ENCODE measurements at regions not wholly inside any gene's neighbourhood (a gene's known extent, or its start where the extent isn't known, plus 50 kb on each side); places are given as distances from the start of the nearest gene placed in this dataset.
"Not testable (repeated sequence)": the region's sequence is repeated elsewhere in the genome, so short reads cannot be mapped to it uniquely, and the experiment has no call there.

DNA sequence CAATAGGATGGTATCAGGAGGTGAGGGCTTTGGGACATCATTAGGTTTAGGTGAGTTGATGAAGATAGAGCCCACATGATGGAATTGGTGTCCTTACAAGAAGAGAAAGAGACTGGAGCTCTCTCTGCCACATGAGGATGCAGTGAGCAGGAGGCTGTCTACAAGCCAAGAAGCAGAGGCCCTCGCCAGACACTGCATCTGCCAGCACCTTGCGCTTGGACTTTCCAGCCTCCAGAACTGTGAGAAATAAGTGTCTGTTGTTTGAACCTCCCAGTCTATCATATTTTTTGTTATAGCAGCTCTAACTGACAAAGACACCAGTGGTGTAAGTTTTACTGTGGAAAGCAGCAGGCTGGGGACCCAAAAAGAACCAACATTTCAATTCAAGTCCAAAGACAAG is 571.1 kb upstream of the ID2 start:
- DNase-seq, result no peak

DNA sequence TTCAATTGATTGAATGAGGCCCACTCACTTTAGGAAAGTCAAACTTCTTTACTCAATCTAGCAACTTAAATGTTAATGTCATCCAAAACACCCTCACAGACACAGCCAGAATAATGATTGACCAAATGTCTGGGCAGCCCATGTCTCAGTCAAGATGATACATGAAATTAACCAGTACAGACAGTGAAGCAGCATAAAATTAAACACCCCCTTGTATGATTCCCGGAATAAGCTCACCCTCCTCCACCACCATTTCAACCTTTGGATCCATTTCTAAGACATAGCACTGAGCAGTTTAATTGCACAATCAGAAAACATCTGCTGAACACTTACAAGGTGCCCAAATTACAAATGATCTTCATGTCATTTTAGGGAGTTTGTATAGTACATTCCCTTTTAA is 570.7 kb upstream of the ID2 start:
- DNase-seq, result no peak

DNA sequence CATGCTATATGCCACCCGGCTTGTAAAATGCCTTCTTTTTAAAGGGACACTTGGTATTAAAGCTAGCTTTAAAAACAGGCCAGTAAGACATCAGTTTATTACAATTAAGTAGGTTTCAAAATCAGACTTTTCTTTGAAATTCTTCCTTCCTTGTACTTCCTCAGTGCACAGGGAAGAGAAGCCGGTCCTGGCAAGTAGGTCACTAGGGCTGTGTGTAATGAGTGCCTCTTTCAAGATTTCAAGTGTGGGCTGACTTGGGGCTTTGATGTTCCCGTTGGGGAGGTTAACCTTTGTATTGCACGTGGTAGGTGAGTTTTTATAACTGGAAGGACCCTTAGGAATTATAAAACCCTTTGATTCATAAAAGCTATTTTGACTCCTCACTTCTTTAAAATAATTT is 566.4 kb upstream of the ID2 start:
- no peak for DNase-seq

DNA sequence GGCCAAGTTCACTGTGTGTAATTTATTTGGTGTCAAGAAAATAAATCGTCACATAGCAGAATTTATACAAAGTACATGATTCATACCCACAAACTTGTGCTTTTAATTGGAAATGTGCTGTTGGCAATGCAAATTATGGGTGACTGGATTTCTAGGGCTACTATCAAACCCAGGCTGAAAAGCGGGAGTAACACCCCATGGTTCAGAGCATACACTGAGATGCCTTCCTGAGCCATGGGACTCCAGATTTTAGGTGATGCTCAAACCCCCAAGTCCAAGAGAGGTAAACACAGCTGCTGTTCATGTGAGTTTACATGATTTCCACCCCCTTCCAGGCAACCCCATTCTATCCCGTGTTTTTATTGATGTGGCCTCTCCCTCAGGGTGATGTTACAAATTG is 565.9 kb upstream of the ID2 start:
- DNase-seq, result no peak

DNA sequence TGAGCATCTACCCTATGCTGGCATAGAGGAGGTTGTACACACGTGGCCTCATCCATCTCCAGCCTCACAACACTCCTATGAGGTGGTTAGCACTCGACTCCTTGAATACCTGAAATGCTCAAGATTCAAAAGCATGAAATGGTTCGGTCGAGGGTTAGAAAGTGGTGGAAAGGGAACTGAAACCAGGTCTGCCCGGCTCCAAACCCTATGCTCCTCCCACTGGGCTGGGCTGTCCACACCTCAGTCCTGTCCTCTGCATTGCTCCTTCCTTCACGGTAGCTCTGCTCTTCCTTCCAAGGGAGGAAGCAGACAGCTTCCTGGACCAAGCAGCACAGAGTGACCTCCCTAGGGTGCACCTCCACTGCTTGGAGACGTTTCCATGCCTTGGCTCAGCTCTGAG is 565.2 kb upstream of the ID2 start:
- DNase-seq, result no peak

DNA sequence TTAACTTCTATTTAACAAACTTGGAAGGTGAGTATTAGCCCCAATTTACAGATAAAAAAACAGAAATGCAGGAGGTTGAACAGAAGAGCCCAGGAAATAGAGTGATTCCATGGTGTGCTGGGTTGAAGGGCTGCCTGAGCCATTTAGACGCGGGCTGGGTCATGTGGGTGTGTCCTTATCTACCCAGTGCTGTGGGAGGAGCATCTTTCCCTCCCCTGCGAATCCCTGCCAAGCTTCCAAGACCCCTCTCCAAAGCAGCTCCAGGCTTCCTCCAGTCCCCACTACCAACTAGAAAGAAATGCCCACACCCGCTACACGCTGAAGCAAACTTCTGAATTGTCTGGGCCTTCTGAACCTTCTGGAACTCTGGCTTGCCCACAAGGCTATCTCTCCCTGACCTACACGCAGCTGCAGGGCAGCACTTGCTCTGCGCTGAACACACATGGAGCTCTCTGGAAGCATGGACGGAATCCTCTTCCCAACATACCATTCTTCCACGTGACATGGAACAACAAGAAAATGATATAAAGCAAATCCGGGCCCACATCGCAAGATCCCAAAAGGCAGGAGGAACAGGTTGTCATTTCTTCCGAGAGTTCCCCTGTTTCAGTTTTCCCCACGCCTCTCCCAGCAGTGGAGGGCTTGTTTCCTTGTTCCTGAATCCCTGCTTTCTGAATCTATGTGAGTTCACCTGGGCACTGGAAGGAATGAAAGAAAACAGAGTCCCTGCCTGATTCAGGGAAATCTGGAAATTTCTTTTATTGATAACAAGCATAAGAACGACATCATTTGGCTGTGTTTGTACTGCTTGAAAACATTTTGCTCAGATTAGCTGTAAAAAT is 562.7 kb upstream of the ID2 start:
- no peak for DNase-seq

DNA sequence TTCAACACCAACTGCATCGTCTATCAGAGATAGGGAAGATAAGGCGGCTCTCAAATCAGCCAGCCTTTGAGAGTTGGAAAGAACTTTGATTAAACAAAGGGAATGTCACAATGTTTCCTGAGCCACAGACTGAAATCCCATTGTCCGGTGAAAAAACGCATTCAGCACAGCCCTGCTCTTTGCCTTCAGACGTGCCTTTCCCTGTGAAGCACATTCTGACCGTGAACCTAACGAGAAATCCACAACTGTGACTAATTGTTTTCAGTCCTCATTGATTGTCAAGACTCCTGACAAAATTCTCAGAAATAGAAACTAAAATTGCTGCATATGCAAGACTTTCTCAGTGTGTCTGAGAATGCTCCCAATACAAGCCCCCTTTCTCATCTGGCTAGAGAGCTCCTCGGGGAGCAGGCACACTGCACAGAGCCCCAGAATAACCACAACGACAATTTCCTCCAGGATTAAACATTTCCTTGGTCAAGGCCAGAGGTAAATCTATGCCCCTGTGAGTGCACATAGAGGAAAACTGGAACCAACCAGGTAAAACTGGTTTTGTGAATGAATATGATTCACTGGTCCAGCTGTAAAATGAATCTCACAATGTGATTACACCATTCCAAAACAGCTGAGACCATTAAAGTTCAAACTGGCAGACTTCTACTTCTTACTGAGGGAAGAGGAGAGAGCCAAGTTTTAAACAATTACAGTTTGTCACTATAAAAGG is 561.9 kb upstream of the ID2 start:
- no peak for DNase-seq

DNA sequence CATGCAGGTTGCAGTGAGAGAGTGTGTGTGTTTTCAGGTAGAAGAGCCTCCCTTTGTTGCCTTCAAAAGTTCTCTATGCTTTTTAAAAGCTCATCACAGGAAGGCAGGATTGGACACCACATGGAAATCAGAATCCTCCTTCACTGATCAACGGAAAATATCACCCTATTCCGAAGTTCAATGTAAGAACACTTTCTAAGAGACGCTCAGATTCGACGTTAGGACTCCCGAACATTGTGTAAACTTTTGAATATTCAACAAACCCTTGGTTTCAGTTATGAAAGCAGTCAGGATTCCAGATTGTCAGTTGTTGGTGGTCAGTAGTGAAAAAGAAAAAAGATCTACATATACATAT is 561.4 kb upstream of the ID2 start:
- DNase-seq, result no peak

DNA sequence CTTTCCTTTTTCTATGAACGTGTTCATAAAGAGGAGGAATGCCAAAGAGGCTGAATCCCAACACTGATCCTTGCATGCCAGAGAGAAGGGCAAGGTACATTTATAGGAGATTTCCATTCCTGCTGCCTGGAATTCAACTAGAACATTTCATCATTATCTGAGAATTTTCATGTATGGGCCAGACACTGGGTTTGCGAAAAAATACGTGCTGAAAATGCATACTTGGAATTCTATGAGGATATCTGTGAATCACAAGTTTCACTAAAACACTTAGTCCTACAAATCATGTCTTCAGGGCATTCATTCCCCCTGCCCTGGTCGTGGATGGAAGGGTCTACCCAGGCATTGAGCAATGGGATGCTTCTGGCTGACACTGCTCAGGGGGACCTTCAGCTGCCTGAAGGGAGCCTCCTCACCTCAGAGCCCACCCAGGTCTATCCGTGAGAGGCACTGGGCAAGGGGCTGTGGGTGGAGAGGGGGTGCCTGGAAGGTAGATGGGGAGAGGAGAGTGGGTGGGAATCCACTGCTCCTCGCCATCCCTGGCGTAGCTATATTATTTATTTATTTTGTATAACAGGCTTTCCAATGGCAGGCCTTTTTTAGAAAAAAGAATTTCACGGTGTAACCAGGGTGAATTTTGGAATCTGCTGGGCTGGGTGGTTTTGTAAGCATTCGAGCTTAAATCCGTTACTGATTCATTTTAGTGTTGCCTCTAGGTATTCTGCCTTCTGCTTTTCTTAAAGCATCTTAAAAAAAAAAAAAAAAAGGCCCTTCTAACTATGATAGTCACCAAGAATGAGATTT is 560.6 kb upstream of the ID2 start:
- DNase-seq, result no peak

DNA sequence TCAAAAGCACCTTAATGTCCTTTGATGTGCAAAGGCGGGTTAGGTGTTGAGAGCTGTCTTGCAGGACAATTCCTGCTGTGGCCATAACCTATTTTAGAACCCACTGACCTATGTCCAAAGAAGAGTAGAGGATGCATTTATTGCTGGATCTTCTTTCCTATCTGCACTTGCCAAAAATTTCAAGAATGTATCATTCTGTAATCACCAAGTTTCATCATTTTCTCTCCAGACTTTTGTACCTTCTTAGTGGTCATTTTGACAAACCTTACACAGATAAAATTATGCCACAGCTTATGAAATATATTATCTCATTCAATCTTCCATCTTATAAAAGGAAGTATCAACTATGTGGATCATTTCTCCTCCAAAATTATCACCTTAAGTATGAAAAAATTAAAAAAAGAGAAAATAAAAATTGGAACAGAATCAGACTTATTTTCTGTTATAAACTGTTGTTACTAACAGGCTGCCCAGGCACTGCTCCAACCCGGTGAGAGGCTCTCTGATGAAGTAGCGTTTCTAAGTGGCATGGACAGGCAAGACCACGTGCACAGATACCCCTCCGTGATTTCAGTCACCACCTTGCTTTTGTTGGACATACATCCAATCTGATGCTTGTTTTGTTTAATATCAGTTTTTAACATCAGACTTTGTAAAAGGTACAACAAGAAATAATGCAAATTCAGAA is 559.9 kb upstream of the ID2 start:
- DNase-seq, result no peak

DNA sequence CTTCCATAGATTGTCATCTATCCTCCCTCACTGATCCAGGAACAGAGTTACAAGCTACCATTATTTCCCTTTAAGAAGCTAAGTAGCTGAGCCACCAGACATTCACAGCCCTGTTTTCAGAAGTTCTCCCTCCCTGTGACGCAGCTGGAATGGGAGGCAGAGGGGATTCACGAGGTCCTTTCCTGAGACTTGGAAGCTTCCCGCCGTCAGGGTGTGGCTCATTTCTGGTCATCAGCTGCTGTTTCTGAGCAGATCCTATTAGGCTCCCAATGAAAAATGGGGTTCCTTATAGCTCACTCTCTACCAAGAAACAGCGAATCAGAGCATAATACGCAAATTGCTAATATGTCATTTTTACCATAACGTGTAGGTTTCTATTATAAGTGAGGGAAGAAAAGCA is 559.3 kb upstream of the ID2 start:
- no peak for DNase-seq

DNA sequence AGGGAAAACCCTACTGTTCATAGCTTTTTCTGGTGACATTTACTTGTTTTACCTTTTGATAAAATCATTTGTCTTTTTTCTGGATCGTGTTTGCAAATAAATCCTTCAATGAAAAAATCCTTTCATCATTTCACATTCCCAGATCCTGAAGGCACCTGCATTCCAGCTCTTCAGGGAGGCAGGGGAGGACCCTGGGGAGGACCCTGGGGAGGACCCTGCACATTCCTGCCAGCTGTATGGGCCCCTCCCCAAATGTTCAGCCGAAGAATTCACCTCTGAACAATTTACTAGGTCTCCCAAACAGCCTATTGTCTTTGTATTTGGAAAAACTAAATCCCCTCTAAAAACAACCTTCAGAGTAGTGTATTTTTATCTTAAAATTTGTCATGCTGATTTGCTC is 558.4 kb upstream of the ID2 start:
- no peak for DNase-seq

DNA sequence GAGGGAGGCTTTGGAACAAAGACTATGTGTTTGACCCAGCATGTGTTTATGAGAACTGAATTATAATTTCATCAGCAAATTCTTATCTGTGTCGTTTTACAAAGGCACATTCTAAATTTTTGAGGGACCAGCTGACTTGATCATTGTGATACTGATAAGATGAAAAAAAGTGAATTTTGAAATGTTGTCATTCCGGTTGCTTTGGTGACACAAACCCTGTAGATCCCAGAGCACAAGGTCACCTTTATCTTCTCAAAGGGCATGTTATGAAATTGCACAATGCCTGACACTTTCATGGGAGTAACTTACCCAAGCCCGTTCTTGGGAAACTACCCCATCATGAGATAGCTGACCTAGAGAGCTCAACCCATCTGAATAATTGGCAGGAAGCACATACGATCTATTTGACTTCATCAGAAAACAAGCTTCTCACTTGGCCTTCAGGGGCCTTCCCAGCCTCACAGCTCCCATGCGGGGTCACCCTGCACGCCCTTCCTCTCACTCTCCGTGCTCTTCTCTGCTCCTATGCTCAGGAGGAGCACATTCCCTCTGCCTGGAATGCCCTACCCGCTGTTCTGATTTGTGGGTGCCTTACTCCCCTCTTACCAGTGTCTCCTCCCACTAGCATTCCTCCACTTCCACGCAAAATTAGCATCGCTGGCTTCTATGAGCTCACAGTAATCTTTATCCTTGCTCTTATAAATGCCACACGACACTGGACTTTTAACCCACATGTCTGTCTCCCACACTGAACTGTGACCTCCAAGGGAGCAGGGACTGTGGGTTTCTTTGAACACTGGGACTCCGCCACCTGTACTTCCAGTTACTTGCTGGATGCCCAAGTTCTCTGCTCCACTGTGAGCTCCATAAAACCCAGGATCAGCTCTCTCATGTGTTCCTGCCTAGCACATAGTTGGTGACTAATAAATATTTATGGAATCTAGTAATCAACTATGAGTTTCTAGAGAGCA is 555.8 kb upstream of the ID2 start:
- DNase-seq, result no peak

DNA sequence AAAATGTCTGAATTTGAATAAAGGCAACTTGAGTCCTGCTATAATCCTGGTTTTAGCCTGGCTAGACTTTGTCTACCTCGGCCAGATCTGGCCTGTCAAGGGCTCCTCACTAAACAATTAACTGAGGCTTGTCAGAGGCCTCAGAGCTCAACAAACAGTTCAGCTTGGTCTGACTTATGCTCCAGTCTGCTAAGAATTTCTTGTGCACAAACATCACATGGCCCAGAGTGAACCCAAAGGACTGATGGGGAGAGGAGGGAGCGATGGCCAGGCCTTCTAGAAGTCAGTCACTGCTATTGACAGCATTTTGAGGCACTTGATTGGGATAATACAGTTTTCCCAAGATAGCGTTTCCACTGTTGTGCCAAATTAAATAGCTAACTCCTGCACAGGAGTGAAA is 555.1 kb upstream of the ID2 start:
- no peak for DNase-seq

DNA sequence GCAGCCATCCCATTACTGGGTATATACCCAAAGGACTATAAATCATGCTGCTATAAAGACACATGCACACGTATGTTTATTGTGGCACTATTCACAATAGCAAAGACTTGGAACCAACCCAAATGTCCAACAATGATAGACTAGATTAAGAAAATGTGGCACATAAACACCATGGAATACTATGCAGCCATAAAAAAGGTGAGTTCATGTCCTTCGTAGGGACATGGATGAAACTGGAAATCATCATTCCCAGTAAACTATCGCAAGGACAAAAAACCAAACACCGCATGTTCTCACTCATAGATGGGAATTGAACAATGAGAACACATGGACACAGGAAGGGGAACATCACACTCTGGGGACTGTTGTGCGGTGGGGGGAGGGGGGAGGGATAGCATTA is 550.4 kb upstream of the ID2 start:
- DNase-seq, result not testable (repeated sequence)

DNA sequence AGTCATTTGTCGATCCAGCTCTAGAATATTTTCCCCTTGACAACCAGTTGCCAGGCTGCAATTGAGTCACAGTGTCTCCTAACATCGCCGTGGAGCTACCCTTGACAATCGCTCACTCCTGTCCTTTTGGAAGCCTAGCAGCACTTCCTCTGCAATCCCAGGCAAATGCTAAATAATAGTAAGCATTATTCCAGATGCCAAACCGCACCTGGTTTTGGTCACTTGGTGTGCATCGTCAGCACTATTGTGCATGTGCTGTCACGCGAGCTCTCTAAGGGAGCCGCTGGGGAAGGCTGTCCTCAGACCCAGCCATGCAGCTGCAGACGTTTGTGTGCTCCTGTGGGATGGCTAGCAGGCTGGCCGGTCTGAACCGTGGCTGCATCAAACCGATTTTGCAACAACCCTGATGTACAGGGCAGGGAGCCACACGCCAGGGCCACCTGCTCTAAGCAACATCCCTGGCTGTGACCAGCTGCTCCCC is 549.5 kb upstream of the ID2 start:
- no peak for DNase-seq

DNA sequence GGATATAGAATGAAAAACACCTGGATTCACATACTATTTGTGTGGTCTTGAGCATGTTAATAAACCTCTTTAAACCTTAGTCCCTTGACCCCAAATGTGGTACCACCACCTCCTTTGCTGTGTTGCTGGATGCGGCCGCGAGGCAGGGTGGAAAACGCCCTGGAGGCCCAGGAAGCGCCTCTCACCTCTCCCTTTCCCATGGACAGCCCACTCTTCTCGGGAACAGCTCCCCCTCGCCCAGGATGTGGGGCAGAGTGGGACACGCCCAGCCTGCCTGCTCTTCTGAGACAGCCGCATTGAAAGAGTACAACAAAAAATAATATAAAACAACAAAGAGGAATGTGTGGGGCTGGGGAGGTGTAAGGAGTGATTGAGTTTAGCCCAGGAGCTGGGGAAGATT is 549.0 kb upstream of the ID2 start:
- no peak for DNase-seq

DNA sequence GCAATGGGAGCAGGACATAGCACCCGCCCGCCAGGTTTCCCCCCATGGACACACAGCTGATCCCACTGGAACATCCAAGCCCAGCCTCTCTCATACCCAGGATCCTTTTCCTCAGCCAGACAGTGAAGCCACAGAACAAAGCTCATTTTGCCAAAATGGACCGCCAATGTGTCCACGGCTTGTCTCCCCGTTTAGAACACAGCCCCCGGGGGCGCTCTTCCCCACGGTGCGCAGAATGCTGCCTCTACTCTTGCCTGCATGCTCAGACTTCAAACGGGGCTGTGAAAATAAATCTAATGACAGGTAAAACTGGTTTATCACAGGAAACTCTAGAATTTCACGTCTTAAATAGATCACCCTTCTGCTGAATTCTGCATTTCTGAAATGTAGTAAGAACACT is 548.5 kb upstream of the ID2 start:
- no peak for DNase-seq

DNA sequence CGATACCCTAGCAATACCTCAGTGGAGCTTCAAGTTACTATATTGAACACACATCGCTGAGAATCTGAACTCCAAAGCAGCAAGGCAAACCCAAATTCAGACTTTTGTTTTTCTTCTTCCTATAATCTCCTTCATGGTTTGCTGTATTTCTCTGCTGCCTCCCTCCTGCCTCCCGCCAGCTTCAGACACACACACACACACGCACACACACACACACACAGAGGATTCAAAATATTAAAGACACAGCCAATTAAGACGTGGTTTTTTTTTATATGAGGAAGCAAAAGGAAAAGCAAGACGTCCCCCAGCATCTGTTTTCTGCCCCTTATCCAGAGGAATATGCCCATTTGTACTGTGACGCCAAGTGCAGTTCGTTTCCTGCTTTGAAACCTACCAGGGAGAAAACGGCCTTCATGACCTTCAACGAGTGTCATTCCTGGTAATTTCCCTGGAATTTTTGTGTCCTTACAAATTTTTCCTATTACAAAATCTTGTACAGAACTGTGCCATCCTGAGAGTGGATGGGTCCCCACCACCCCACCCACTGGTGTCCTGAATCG is 547.9 kb upstream of the ID2 start:
- DNase-seq, result no peak

DNA sequence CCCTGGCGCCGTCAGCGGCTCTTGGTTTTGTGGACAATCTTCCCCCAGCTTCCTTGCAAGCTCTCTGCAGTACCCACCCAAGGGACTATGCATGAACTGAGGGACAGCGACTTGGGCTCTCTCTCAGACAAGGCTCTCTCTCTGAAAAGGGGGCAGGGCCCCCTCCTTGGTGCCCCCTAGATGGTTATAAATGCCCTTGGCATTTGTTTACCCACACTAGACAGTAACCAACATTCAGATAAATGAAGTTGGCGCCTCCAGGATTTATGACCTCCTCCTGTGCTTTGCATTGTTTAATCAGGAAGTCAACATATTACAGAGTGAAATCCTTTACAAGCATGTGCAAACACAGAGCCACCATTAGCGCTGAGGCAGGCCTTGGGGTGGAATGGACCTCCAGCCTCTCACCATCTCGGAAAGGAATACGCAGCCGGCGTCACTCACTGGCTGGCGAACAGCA is 547.4 kb upstream of the ID2 start:
- DNase-seq, result no peak

DNA sequence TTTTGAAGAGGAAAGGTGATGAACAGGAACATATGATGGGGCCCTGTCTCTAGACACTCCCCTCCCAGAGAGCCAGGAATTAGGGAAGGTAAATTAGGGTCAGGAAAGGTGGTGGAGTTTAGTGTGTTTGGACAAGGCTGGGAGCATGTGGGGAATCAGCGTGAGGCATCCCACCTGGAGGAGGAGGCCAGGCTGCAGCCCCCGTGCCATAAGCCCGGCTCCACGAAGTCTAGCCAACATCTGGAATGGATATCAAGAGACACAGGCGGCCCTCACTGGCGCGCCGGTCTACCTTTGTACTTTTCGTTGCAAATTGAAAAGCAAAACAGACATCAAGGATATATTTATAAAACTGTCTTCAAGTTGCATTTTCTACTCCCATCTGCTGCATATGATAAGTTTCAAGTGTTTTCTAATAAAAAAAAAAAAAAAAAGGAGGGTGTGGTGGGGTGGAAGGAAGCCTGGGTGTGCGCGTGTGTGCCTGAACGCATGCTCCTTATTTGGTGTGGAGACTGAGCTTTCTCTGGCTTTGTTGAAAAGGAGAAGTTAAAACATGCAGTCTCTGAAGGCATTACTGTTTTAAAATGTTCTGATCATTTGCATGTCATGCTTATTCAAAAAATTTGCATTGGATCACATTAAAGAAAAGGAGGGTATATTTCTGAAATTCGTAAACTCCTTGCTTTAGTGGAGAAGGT is 546.7 kb upstream of the ID2 start:
- DNase-seq, result no peak
